ENCODE measurements at regions not wholly inside any gene's neighbourhood (a gene's known extent, or its start where the extent isn't known, plus 50 kb on each side); places are given as distances from the start of the nearest gene placed in this dataset.

GRCh38 chr2:175628243-175628642 lies 373.8 kb downstream of the LNPK start:
- TF ChIP-seq KDM5A (IDR thresholded peaks at IDR 0.05; ENCODE audit: low read length) (no peak), NRF1 (IDR thresholded peaks at IDR 0.05; ENCODE audit: low read depth, low read length) (no peak)

Measured in H1 (cell line).